Muscle layer of duodenum (tissue), 2 donors: ENCODE measurements at regions not wholly inside any gene's neighbourhood (a gene's known extent, or its start where the extent isn't known, plus 50 kb on each side); places are given as distances from the start of the nearest gene placed in this dataset.
"Not testable (repeated sequence)": the region's sequence is repeated elsewhere in the genome, so short reads cannot be mapped to it uniquely, and the experiment has no call there.

Experiments
- H3K27ac ChIP-seq: one replicate; pipeline ENCODE4 v1.7.0; 2013; ENCODE audit warnings: mild to moderate bottlenecking, low read length
- H3K27me3 ChIP-seq: one replicate; pipeline ENCODE4 v1.7.0; 2013; ENCODE audit warnings: low read depth, mild to moderate bottlenecking, control low read depth, low read length
- H3K36me3 ChIP-seq, 2 donors: one replicate each; pipeline ENCODE4 v1.7.0; 2013; ENCODE audit warnings: low read length in 2 of 2, control low read depth in 1 of 2, mild to moderate bottlenecking in 1 of 2; ENCODE audit not compliant: insufficient read depth in 2 of 2, control insufficient read depth in 1 of 2
- H3K4me1 ChIP-seq, 2 donors: one replicate each; pipeline ENCODE4 v1.7.0; 2013; ENCODE audit warnings: low read length in 2 of 2, mild to moderate bottlenecking in 2 of 2, control low read depth in 1 of 2, moderate library complexity in 1 of 2; ENCODE audit not compliant: insufficient read depth in 2 of 2, control insufficient read depth in 1 of 2
- H3K4me3 ChIP-seq, 2 donors: one replicate each; pipeline ENCODE4 v1.7.0; 2013; ENCODE audit warnings: low read length in 2 of 2, low read depth in 1 of 2, mild to moderate bottlenecking in 1 of 2
- H3K9me3 ChIP-seq, 2 donors: one replicate each; pipeline ENCODE4 v1.7.0; 2013; ENCODE audit warnings: low read length in 2 of 2, control low read depth in 1 of 2, mild to moderate bottlenecking in 1 of 2; ENCODE audit not compliant: control insufficient read depth in 1 of 2
- donor health status: healthy.

DNA sequence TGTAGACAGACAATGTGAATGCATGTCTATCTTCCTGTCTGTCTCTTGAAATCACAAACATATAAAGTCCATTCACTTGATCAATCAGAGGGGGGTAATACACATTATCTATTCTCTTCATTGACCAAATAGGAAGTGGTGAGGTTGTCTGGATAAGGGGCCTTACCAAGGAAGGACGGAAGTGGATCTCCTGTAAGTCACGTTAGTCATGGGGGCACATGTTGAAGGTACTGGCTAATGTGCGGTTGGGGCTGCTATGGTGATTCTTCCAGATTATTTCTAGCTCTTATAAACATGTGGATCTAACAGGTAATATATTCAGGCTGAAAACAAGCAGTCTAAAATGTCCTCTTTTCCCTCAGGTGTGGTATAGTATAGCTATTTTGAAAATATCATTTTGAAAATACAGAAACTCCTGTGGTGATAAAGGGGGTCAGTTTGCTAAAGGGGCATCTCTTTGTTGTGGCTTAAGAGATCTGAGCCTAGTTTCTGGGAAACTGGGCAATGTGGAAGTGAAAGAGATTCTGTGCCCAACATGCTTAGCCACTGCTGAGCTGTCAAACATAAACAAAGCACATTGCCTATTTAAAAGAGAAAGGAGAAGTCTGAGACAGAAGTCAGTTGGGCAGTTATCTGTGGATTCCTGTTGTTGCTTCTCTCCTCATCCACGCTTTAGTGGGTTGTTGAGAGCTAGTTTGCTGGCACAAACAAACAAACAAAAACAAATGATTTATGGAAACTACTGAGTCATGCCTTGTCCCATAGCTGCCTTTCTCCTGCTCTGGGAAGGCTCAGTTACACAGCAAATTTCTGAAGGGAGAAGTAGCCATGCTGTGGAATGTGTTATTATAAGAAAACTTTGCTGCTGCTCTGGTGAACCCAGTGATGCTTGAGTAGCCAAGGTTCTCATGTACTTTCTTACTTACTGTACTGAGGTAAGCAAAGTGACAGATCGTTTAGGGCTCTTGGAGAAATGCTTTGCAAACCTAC is 166.9 kb downstream of the HLX start:
- Histone ChIP-seq H3K27ac (no peak overlapping the region), H3K27me3 (no peaks in the 10 kb centered on the region)

DNA sequence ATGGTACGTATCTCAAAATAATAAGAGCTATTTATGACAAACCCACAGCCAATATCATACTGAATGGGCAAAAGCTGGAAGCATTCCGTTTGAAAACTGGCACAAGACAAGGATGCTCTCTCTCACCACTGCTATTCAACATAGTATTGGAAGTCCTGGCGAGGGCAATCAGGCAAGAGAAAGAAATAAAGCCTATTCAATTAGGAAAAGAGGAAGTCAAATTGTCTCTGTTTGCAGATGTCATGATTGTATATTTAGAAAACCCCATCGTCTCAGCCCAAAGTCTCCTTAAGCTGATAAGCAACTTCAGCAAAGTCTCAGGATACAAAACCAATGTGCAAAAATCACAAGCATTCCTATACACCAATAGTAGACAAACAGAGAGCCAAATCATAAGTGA is 172.1 kb downstream of the HLX start:
- H3K27ac ChIP-seq, H3K4me3 ChIP-seq, H3K9me3 ChIP-seq, H3K36me3 ChIP-seq, H3K4me1 ChIP-seq, H3K27me3 ChIP-seq: not testable (repeated sequence)

More for the DNA sequence above, 166.9 kb downstream of the HLX start:
- peaks cover 0 to 2% of the 10 kb centered on the region in 2 donors for H3K9me3 ChIP-seq
- no peaks in the 10 kb centered on the region for H3K4me1 ChIP-seq
- H3K36me3 ChIP-seq, result no peaks in the 10 kb centered on the region
- no peak overlapping the region for H3K4me3 ChIP-seq

DNA sequence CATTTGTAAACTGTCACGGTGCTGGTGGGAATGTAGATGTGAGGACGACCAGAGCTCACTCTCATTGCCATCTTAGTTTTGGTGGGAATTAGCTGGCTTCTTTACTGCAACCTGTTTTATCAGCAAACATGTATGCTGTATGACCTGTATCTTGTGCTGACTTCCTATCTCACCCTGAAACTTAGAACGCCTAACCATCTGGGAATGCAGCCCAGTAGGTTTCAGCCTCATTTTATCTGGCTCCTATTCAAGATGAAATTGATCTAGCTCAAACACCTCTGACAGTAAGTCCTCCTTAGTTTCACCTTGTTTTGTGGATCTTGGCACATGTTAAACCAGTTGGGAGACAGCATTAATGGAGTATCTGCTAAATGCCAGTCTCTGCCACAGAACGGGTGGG is 174.6 kb downstream of the HLX start:
- no peaks in the 10 kb centered on the region for H3K4me1 ChIP-seq
- no peaks in the 10 kb centered on the region for H3K27me3 ChIP-seq
- H3K4me3 ChIP-seq, result no peak overlapping the region
- H3K27ac ChIP-seq, result no peak overlapping the region
- peaks cover 0 to 2% of the 10 kb centered on the region in 2 donors for H3K9me3 ChIP-seq
- no peaks in the 10 kb centered on the region for H3K36me3 ChIP-seq

DNA sequence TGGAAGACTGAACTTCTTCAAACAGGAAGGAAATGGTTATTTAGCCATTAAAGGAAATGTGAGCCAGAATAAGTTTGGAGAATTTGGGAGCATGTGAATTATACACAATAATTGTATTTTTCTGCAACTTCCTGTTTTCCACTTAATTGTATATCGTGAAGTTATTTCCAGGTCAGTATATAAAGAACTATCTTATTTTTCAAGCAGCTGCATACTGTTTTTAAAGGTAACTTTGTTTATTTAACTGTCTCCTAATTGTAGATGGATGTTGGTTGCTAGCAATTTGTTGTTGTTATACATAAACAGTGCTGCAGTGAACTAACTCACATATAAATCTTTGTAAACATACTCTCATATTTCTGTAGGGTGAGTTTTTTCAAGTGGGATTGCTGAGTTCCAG is 180.3 kb downstream of the HLX start:
- Histone ChIP-seq H3K4me1 (no peaks in the 10 kb centered on the region), H3K27me3 (no peaks in the 10 kb centered on the region), H3K4me3 (no peak overlapping the region), H3K36me3 (no peaks in the 10 kb centered on the region), H3K9me3 (peaks cover 0 to 3% of the 10 kb centered on the region in 2 donors), H3K27ac (no peak overlapping the region)

DNA sequence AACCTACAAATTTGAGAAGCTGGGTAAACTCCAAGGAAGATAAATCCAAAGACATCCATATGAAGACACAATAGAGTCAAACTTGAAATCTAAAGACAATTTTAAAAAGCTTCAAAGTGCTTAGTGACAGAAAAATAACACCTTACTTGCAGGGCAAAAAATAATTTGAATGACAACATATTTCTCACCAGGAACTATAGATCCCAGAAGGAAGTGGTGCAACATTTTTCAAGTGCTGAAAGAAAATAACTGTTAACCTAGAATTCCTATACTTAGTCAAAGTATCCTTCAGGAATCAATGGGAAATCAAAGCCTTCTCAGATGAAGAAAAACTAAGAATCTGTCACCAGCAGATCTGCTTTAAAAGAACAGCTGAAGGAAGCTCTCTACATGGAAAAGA is 184.4 kb downstream of the HLX start:
- Histone ChIP-seq H3K4me1 (no peaks in the 10 kb centered on the region), H3K27me3 (no peaks in the 10 kb centered on the region), H3K9me3 (peaks cover 0 to 3% of the 10 kb centered on the region in 2 donors), H3K27ac (no peak overlapping the region), H3K4me3 (no peak overlapping the region), H3K36me3 (no peaks in the 10 kb centered on the region)

DNA sequence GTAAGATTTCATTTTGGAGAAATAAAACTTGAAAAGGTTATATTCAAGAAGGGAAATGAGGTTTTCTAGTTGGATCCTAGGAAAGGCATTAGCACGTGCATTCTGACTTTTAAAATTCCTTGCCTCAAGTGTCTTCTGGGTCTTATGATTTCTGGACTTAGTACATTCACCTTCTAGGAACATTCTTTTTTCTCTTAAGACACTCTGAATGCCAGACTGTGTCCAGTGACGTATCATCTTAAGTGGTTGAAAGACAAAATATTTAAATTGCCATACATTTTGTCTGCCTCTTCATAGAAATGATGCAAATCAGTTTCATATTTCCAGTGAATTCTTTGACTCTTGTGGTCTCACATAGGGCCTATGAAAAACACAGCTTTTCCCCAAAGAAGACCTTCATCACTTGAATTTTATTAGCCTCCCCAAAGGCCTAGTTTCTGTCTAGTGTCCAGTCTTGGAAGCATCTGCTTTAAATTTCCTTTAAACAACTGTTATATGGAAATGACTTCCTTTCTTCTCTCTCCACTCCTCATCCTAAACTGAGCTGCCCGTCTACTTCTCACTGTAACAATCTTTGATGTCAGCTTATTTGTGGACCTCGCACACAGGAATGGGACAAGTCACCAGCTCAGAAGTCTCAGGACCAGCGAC is 187.2 kb downstream of the HLX start:
- peaks cover 0 to 3% of the 10 kb centered on the region in 2 donors for H3K9me3 ChIP-seq
- no peak overlapping the region for H3K4me3 ChIP-seq
- no peaks in the 10 kb centered on the region for H3K4me1 ChIP-seq
- no peaks in the 10 kb centered on the region for H3K27me3 ChIP-seq
- H3K27ac ChIP-seq, result no peak overlapping the region
- H3K36me3 ChIP-seq, result no peaks in the 10 kb centered on the region

DNA sequence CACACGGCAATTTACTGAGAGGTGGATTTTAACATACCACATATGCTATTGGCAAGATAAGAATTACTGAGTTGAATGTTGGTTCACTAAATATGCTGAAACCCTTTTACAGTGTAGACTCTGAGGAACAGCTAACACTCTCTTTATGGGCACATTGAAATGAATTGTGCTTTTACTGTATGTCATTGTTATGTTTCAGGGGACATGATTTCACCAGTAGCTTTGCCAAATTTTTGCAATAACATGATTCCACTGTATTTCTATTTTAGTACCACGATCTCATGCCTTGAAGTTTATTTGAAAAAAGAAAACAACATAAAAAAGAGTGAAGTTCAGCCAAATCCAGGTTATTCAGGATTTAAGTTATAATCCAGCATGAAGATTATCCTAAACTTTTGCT is 188.5 kb downstream of the HLX start:
- Histone ChIP-seq H3K4me3 (no peak overlapping the region), H3K27me3 (no peaks in the 10 kb centered on the region), H3K4me1 (no peaks in the 10 kb centered on the region), H3K9me3 (peaks cover 0 to 3% of the 10 kb centered on the region in 2 donors), H3K27ac (no peak overlapping the region), H3K36me3 (no peaks in the 10 kb centered on the region)

DNA sequence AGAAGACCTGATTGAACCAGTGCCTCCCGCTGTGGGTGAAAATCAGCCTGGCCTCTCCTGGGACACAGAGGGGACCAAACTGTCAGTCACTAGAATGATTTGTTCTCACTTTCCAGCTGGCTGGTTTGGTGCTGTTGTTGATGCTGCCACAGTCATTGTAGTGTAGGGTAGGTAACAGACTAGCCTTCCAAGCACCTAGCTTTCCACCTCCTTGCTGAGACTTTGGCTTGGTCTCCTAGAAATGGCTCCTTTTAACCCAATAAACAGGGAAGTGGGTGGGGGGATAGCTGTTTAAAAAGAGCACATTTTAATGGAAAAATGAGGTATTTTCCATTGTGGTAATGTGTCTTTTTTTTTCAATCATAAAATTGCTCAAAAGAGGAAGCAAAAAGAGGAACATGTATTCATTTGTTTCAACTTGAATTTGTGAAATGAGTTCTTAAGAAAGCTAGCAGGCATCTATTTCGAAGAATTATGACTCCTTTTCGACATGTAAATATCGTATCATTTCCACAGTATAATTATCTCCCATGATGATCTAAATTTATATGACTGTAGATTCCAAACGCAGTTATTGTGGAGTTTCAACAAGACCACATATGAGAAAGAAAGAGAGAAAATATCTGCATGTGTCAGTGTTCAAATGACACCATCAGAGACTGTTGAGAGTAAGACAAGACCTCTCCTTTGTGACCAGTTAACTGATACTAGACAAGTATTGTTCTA is 190.1 kb downstream of the HLX start:
- no peak overlapping the region for H3K27ac ChIP-seq
- H3K27me3 ChIP-seq, result no peaks in the 10 kb centered on the region
- H3K4me3 ChIP-seq, result no peak overlapping the region
- no peaks in the 10 kb centered on the region for H3K4me1 ChIP-seq
- H3K9me3 ChIP-seq, result no peaks in the 10 kb centered on the region
- H3K36me3 ChIP-seq, result no peaks in the 10 kb centered on the region

DNA sequence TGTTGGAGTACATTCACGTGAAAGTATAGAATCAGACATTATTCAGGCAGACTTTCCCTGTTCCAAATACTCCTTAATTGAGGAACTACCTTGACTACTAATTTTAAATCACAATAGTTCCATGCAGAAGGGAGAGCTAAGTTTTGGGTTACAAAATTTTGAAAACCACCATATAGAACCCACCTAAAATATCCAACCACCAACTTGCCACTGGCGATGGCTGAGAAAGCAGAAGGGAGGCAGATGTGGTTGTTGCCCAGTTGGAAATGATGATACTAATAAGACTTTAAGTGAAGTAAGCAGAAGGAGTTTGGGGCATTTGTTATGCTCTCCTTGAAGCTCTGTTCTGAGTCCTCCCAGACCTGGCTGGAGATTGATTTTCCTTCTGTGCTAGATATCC is 190.7 kb downstream of the HLX start:
- Histone ChIP-seq H3K27ac (no peak overlapping the region), H3K36me3 (no peaks in the 10 kb centered on the region), H3K4me3 (no peak overlapping the region), H3K9me3 (no peaks in the 10 kb centered on the region), H3K27me3 (no peaks in the 10 kb centered on the region), H3K4me1 (no peaks in the 10 kb centered on the region)

DNA sequence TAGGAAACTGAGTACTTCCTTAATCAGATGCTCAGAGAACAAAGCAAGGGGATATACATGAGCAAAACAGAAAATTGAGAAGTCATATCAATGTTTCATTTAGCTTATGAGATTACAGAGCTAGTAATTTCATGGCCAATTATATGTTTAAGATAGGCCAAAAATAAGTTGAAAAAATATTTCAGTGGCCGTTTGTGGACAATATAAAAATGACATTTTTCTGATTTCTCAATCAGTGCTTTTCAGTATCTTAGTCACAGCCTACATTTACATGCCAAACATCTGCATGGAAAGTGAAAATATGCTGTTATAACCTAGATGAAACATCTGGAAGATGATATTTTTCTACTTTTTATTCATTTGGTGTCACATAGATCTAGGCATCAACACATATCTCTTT is 192.5 kb downstream of the HLX start:
- Histone ChIP-seq H3K4me3 (no peak overlapping the region), H3K27ac (no peak overlapping the region), H3K36me3 (no peaks in the 10 kb centered on the region), H3K27me3 (no peaks in the 10 kb centered on the region), H3K4me1 (no peaks in the 10 kb centered on the region), H3K9me3 (no peaks in the 10 kb centered on the region)

DNA sequence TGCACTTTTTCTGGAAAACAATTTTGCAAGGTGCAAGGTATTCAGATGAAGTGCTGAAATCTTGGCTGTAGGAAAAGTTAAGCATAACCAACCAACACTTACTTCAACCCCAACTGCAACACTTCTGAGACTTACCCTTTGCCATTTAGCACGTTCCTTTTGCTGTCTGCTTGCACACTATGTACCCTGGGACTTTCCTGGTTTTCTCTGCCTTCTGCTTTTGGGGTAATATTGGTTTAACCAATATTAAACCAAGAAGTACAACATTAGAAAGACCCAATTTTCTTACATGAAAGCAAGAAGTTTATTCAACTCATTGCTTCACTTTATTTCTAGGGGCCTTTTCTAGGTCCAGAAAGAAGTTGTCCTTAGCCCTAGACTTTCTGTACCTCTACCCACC is 193.0 kb downstream of the HLX start:
- Histone ChIP-seq H3K27ac (no peak overlapping the region), H3K27me3 (no peaks in the 10 kb centered on the region), H3K9me3 (no peaks in the 10 kb centered on the region), H3K4me3 (no peak overlapping the region), H3K4me1 (no peaks in the 10 kb centered on the region), H3K36me3 (no peaks in the 10 kb centered on the region)
